ENCODE measurements at regions not wholly inside any gene's neighbourhood (a gene's known extent, or its start where the extent isn't known, plus 50 kb on each side); places are given as distances from the start of the nearest gene placed in this dataset.

GRCh38 chr7:22922307-22922706 is 91.6 kb downstream of the HYCC1 start:
- no peak for TF ChIP-seq CTCF (IDR thresholded peaks at IDR 0.05)
- TF ChIP-seq POLR2AphosphoS5 (IDR thresholded peaks at IDR 0.05; ENCODE audit: low read depth, low read length): no peak
- no peak for TF ChIP-seq TCF7L2 (IDR thresholded peaks at IDR 0.05; ENCODE audit: low read depth, low read length)

Measured in Panc1 (cell line).